Glutamatergic neuron (in vitro differentiated cells): ENCODE measurements at regions not wholly inside any gene's neighbourhood (a gene's known extent, or its start where the extent isn't known, plus 50 kb on each side); places are given as distances from the start of the nearest gene placed in this dataset.

Experiments used
- DNase-seq: peaks from one replicate; pipeline ENCODE4 v3.0.0; 2022
- H3K27ac Mint-ChIP-seq: one replicate; pipeline ENCODE4 v1.8.0; 2020; ENCODE audit warnings: mild to moderate bottlenecking, mixed read lengths, inconsistent platforms; ENCODE audit not compliant: unreplicated experiment
- H3K27me3 Mint-ChIP-seq: one replicate; pipeline ENCODE4 v1.8.0; 2020; ENCODE audit warnings: mild to moderate bottlenecking, moderate library complexity, mixed read lengths, inconsistent platforms; ENCODE audit not compliant: unreplicated experiment
- H3K36me3 Mint-ChIP-seq: one replicate; pipeline ENCODE4 v1.8.0; 2020; ENCODE audit warnings: mild to moderate bottlenecking, mixed read lengths, inconsistent platforms; ENCODE audit not compliant: unreplicated experiment
- H3K4me1 Mint-ChIP-seq: one replicate; pipeline ENCODE4 v1.8.0; 2020; ENCODE audit warnings: mild to moderate bottlenecking, low read depth, mixed read lengths, inconsistent platforms; ENCODE audit not compliant: unreplicated experiment
- H3K4me3 Mint-ChIP-seq: one replicate; pipeline ENCODE4 v1.8.0; 2020; ENCODE audit warnings: mild to moderate bottlenecking, mixed read lengths, inconsistent platforms; ENCODE audit not compliant: unreplicated experiment
- H3K9me3 Mint-ChIP-seq: one replicate; pipeline ENCODE4 v1.8.0; 2020; ENCODE audit warnings: mild to moderate bottlenecking, moderate library complexity, mixed read lengths, inconsistent platforms; ENCODE audit not compliant: unreplicated experiment
- TF ChIP-seq, protein P1 (sequence below): fragments of 200-600 bp; sonication (generic); IDR thresholded peaks from one replicate; pipeline ENCODE4 v1.5.0; 2021; ENCODE audit not compliant: partially characterized antibody, unreplicated experiment

DNA sequence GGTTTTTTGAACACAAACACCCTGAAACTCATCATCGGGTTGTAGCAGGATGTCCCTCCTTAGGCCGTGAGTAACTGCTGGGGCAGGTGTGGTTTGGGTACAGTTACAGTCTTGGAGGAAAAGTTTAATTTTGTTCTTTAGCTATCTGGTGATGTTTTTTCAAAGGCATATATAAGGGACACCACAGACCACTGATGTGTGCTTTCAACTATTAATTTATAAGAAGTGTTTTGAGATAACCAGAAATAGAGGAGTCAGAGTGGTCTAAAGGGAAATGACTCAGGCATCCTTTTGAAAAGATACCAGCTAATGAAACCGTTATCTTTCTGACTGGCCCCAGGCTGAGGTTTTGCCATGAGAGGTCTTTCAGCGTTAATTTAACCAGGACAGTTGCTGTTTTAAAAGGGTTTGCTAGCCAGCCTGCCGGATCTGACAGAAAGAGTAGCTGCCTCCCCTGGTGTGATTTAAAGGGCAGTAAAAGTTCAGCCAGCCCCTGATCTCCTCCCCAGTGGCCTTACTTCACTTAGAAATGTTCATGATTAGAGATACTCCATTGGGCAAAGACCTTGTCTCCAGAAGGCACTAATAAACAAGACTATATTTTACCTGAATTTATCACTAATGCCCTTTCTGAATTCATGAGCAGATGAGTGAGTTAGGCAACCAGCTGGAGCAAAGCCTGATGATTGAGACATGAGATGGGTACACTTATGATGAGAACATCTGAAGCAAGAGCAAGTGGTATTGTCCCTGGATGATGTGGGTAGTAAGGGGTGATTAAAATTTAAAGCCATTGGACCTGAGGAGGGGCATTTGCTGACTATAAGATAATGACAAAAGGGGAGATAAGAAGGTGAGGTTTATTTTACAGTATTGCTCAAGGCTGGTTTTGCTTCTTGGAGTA lies 482.5 kb upstream of the TBL1XR1 start:
- Mint-ChIP-seq H3K9me3 (no peaks in the 10 kb centered on the region), H3K4me1 (peaks cover 18% of the 10 kb centered on the region), H3K36me3 (no peaks in the 10 kb centered on the region), H3K4me3 (no peak overlapping the region), H3K27ac (no peak overlapping the region), H3K27me3 (no peaks in the 10 kb centered on the region)
- no peak for DNase-seq
- TF ChIP-seq, protein P1, sequence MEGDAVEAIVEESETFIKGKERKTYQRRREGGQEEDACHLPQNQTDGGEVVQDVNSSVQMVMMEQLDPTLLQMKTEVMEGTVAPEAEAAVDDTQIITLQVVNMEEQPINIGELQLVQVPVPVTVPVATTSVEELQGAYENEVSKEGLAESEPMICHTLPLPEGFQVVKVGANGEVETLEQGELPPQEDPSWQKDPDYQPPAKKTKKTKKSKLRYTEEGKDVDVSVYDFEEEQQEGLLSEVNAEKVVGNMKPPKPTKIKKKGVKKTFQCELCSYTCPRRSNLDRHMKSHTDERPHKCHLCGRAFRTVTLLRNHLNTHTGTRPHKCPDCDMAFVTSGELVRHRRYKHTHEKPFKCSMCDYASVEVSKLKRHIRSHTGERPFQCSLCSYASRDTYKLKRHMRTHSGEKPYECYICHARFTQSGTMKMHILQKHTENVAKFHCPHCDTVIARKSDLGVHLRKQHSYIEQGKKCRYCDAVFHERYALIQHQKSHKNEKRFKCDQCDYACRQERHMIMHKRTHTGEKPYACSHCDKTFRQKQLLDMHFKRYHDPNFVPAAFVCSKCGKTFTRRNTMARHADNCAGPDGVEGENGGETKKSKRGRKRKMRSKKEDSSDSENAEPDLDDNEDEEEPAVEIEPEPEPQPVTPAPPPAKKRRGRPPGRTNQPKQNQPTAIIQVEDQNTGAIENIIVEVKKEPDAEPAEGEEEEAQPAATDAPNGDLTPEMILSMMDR, result no peak

DNA sequence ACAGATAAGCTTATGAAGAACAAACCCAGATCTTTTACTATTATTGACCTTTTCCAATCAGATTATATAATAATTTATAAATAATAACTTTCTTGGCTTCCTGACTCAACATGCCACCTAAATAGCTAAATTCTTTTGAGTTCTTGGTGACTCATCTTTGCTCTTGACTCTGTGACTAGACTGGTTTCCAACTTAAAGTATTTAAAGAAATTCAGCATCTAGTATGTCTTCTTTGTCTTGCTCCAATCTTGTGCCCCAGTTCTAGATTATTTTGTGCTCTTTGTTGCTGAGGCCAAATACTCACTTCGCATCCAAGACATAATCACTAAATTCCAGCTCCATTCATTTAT lies 483.2 kb upstream of the TBL1XR1 start:
- Mint-ChIP-seq H3K36me3 (no peaks in the 10 kb centered on the region), H3K27ac (no peak overlapping the region), H3K4me1 (peaks cover 21% of the 10 kb centered on the region), H3K27me3 (no peaks in the 10 kb centered on the region), H3K9me3 (no peaks in the 10 kb centered on the region), H3K4me3 (no peak overlapping the region)
- TF ChIP-seq, protein P1, result no peak
- DNase-seq, result no peak

DNA sequence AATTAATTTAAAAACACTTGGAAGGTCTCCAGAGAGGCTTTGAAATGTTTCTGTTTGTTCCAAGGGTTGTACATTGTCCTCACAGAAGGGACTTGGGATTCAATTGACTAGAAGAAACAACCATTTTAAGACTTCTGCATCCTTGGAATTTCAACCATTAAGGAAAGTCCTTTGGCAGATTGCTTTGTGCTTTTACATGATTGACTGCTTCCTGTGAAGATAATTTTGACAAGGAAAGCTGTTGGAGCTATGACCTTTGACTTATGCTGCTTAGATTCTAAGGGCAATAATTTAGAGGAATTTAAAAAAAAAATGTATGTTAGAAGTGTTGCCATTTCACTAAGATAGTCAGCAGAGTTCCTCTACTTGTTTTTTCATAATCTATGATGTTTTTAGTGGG lies 483.9 kb upstream of the TBL1XR1 start:
- H3K4me1 Mint-ChIP-seq, result peaks cover 20% of the 10 kb centered on the region
- no peaks in the 10 kb centered on the region for H3K36me3 Mint-ChIP-seq
- no peak overlapping the region for H3K4me3 Mint-ChIP-seq
- no peak overlapping the region for H3K27ac Mint-ChIP-seq
- TF ChIP-seq, protein P1, result no peak
- H3K27me3 Mint-ChIP-seq, result no peaks in the 10 kb centered on the region
- no peaks in the 10 kb centered on the region for H3K9me3 Mint-ChIP-seq
- DNase-seq, result no peak

DNA sequence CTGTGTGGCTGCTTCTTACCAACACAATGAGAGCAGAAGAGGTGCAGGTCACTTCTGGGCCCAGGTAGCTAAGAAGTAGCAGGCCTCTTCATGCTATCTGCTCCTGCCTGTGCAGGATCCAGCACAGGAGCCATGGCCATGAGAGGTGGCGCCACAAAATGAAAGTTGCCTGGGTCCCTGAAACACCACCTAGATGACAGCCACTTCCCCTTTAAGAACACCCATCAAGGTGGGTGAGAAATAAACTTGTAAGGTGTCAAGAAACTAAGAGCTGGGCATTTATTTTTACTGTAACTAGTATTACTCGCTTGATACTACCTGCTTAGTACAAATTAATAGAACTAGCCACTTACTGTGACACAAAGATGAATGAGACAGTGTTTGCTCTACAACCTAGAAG lies 484.6 kb upstream of the TBL1XR1 start:
- Mint-ChIP-seq H3K36me3 (no peaks in the 10 kb centered on the region), H3K27me3 (no peaks in the 10 kb centered on the region), H3K4me1 (peaks cover 16% of the 10 kb centered on the region), H3K4me3 (no peak overlapping the region), H3K9me3 (no peaks in the 10 kb centered on the region), H3K27ac (no peak overlapping the region)
- DNase-seq, result no peak
- TF ChIP-seq, protein P1, result no peak

DNA sequence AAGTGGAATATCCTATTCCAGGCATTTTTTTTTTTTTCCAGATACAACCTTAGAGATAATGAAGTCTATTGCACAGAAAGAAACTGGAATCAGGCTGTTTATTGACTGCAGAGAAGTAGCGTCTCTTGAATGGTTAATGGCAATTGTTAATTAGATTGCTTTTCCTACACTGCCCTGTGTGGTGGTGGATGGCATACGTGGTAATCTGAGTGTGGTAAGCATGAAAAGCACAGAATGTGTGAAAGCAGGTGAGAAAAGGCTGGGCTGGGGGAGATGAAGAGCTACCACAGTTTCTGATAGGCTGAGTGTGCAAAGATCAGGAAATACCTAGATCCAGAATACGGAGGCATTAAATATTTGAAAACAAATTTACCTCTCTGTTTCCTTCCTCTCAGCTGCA lies 486.3 kb upstream of the TBL1XR1 start:
- H3K27ac Mint-ChIP-seq, result no peak overlapping the region
- H3K4me1 Mint-ChIP-seq, result peaks cover 22% of the 10 kb centered on the region
- no peaks in the 10 kb centered on the region for H3K9me3 Mint-ChIP-seq

More for the DNA sequence above, 486.3 kb upstream of the TBL1XR1 start:
- Mint-ChIP-seq H3K4me3 (no peak overlapping the region), H3K36me3 (no peaks in the 10 kb centered on the region), H3K27me3 (no peaks in the 10 kb centered on the region)
- TF ChIP-seq, protein P1, result no peak
- no peak for DNase-seq
